ENCODE measurements at regions not wholly inside any gene's neighbourhood (a gene's known extent, or its start where the extent isn't known, plus 50 kb on each side); places are given as distances from the start of the nearest gene placed in this dataset.

GRCh38 chr7:142461437-142461836, 203.6 kb upstream of the PRSS58 start:
- TF ChIP-seq CTCF (IDR thresholded peaks at IDR 0.05): no peak
- H3K4me3 ChIP-seq: no peak overlapping the region
- no peak overlapping the region for H3K27ac ChIP-seq
- H3K36me3 ChIP-seq: no peaks in the 10 kb centered on the region
- no peaks in the 10 kb centered on the region for H3K9me3 ChIP-seq
- no peaks in the 10 kb centered on the region for H3K27me3 ChIP-seq
- DNase-seq (ENCODE audit: low spot score): no peak
- H3K4me1 ChIP-seq: no peaks in the 10 kb centered on the region

- H3K27me3 ChIP-seq: no peaks in the 10 kb centered on the region
- no peak overlapping the region for H3K4me3 ChIP-seq
- H3K4me1 ChIP-seq: no peaks in the 10 kb centered on the region
- no peaks in the 10 kb centered on the region for H3K36me3 ChIP-seq
- H3K27ac ChIP-seq: no peak overlapping the region
- DNase-seq (ENCODE audit: low spot score): no peak
- no peaks in the 10 kb centered on the region for H3K9me3 ChIP-seq
- TF ChIP-seq CTCF (IDR thresholded peaks at IDR 0.05): no peak
These were observed 202.7 kb upstream of the PRSS58 start for GRCh38 chr7:142460402-142461117.

- Histone ChIP-seq H3K36me3 (no peaks in the 10 kb centered on the region), H3K27ac (no peak overlapping the region), H3K4me3 (no peak overlapping the region), H3K27me3 (no peaks in the 10 kb centered on the region), H3K4me1 (no peaks in the 10 kb centered on the region), H3K9me3 (no peaks in the 10 kb centered on the region)
- TF ChIP-seq CTCF (IDR thresholded peaks at IDR 0.05): peak; percentile 25 to 71
- no peak for DNase-seq (ENCODE audit: low spot score)
These were observed 201.7 kb upstream of the PRSS58 start for GRCh38 chr7:142459551-142459963.

GRCh38 chr7:142457146-142457703, 199.4 kb upstream of the PRSS58 start:
- no peak for DNase-seq (ENCODE audit: low spot score)
- Histone ChIP-seq H3K36me3 (no peaks in the 10 kb centered on the region), H3K4me3 (no peak overlapping the region), H3K27ac (no peak overlapping the region), H3K4me1 (no peaks in the 10 kb centered on the region), H3K27me3 (no peaks in the 10 kb centered on the region), H3K9me3 (no peaks in the 10 kb centered on the region)
- TF ChIP-seq CTCF (IDR thresholded peaks at IDR 0.05): no peak

GRCh38 chr7:142455392-142455791, 197.5 kb upstream of the PRSS58 start:
- no peak for TF ChIP-seq CTCF (IDR thresholded peaks at IDR 0.05)
- Histone ChIP-seq H3K4me3 (no peak overlapping the region), H3K4me1 (no peaks in the 10 kb centered on the region), H3K9me3 (no peaks in the 10 kb centered on the region), H3K27ac (no peak overlapping the region), H3K27me3 (no peaks in the 10 kb centered on the region), H3K36me3 (no peaks in the 10 kb centered on the region)
- no peak for DNase-seq (ENCODE audit: low spot score)

- TF ChIP-seq CTCF (IDR thresholded peaks at IDR 0.05): no peak
- Histone ChIP-seq H3K4me1 (no peaks in the 10 kb centered on the region), H3K27ac (no peak overlapping the region), H3K27me3 (no peaks in the 10 kb centered on the region), H3K36me3 (no peaks in the 10 kb centered on the region), H3K9me3 (no peaks in the 10 kb centered on the region), H3K4me3 (no peak overlapping the region)
- no peak for DNase-seq (ENCODE audit: low spot score)
These were observed 197.0 kb upstream of the PRSS58 start for GRCh38 chr7:142454862-142455261.

Data from right atrium auricular region (tissue), 2 donors.